ENCODE measurements at regions not wholly inside any gene's neighbourhood (a gene's known extent, or its start where the extent isn't known, plus 50 kb on each side); places are given as distances from the start of the nearest gene placed in this dataset.

DNA sequence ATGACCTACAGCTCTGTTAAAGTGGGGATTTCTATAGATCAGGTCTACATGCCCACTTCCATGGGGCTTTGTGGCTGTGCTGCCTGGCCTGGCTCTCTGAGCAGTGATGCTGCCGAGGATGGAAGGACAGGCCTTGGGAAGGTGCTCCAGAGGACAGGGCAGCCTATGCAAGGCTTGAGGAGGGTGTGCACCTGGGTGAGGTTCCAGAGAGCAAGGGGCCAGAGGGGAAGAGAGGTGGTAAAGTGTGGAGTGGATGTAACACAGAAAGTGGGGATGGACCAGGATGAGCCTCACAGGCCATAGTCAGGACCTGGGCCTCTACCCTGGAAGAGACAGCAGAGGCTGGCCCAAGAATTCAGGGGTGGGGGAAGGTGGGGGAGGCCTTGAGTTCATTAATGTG, 826.4 kb downstream of the DCDC2C start:
- Histone ChIP-seq H3K4me3 (ENCODE audit: low read length) (no peak overlapping the region), H3K27ac (ENCODE audit: low read depth, low read length) (no peak overlapping the region), H3K4me1 (ENCODE audit: insufficient read depth, low read length) (peaks cover 5% of the 10 kb centered on the region; the same call in 1 of the 2 replicates), H3K27me3 (ENCODE audit: insufficient read depth, low read length) (no peaks in the 10 kb centered on the region), H3K36me3 (ENCODE audit: insufficient read depth, low read length) (no peaks in the 10 kb centered on the region), H3K9me3 (ENCODE audit: insufficient read depth, low read depth, low read length) (no peaks in the 10 kb centered on the region), H3K9ac (ENCODE audit: low read depth, low read length) (no peak overlapping the region)
- 97% methylated on average over 1 of the region's 1 CpG for WGBS

- H3K27me3 ChIP-seq (ENCODE audit: insufficient read depth, low read length), result no peaks in the 10 kb centered on the region
- H3K9ac ChIP-seq (ENCODE audit: low read depth, low read length), result no peak overlapping the region
- no peak overlapping the region for H3K4me3 ChIP-seq (ENCODE audit: low read length)
These were observed 826.9 kb downstream of the DCDC2C start for GRCh38 chr2:4530231-4530630.

GRCh38 chr2:4533806-4534205, 830.4 kb downstream of the DCDC2C start:
- no peaks in the 10 kb centered on the region for H3K27me3 ChIP-seq (ENCODE audit: insufficient read depth, low read length)
- WGBS, result 95% methylated on average over 2 of the region's 2 CpGs
- no peaks in the 10 kb centered on the region for H3K36me3 ChIP-seq (ENCODE audit: insufficient read depth, low read length)
- H3K9me3 ChIP-seq (ENCODE audit: insufficient read depth, low read depth, low read length), result no peaks in the 10 kb centered on the region
- H3K4me1 ChIP-seq (ENCODE audit: insufficient read depth, low read length), result peaks cover 18% of the 10 kb centered on the region
- H3K4me3 ChIP-seq (ENCODE audit: low read length), result no peak overlapping the region
- H3K27ac ChIP-seq (ENCODE audit: low read depth, low read length), result no peak overlapping the region
- H3K9ac ChIP-seq (ENCODE audit: low read depth, low read length), result no peak overlapping the region

More at GRCh38 chr2:4530231-4530630, 826.9 kb downstream of the DCDC2C start:
- H3K4me1 ChIP-seq (ENCODE audit: insufficient read depth, low read length), result peaks cover 5% of the 10 kb centered on the region
- H3K36me3 ChIP-seq (ENCODE audit: insufficient read depth, low read length), result no peaks in the 10 kb centered on the region
- WGBS, result 87% methylated on average over 8 of the region's 9 CpGs
- H3K27ac ChIP-seq (ENCODE audit: low read depth, low read length), result no peak overlapping the region
- H3K9me3 ChIP-seq (ENCODE audit: insufficient read depth, low read depth, low read length), result no peaks in the 10 kb centered on the region

DNA sequence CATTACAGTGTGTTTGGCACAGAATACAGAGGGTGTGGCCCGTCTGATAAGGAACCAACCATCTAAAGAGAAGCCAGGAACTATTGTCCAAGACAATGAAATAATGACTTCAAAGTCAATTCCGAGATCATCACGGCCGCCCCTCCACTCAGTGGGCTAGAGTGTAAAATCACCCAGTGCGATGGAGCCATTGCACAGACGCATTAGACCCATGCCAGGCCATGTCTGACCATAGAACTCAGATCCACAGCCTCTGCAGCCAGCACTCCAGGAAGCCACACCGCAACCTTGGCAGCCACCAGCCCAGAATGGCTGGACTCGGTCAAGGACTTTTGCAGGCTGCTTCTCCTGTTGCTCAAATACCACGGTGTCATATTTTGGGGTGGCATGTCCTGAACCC, 835.7 kb downstream of the DCDC2C start:
- no peaks in the 10 kb centered on the region for H3K9me3 ChIP-seq (ENCODE audit: insufficient read depth, low read depth, low read length)

DNA sequence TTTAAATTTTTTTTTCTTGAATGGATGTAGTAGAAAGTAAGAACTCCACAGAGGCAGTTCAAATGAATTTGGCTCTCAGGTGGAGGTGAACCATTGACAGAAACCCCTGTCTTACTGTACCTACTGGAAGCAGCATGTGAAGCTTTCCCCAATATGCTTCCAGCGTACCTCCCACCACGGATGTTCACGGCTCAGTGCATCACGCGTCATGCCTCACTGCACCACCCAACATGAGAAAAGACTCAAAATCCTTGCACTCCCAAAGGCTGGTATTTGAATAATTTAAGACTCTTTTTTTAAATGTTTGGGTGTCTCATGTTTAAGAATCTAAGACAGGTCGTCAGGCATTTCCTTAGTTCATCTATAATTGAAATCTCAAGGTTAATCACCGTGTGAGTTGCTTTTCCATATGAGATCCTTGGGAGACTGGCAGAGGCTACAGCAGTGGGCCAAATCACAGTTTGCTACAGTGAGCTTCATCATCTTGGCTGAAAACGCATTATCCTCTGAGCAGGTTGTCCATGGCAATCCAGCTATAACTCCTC, 846.4 kb downstream of the DCDC2C start:
- Histone ChIP-seq H3K27ac (ENCODE audit: low read depth, low read length) (no peak overlapping the region), H3K9me3 (ENCODE audit: insufficient read depth, low read depth, low read length) (no peaks in the 10 kb centered on the region), H3K4me3 (ENCODE audit: low read length) (no peak overlapping the region), H3K27me3 (ENCODE audit: insufficient read depth, low read length) (no peaks in the 10 kb centered on the region), H3K9ac (ENCODE audit: low read depth, low read length) (no peak overlapping the region), H3K36me3 (ENCODE audit: insufficient read depth, low read length) (no peaks in the 10 kb centered on the region), H3K4me1 (ENCODE audit: insufficient read depth, low read length) (no peaks in the 10 kb centered on the region)
- WGBS, result 96% methylated on average over 8 of the region's 8 CpGs

More for the DNA sequence above, 835.7 kb downstream of the DCDC2C start:
- Histone ChIP-seq H3K4me1 (ENCODE audit: insufficient read depth, low read length) (peaks cover 14% of the 10 kb centered on the region), H3K36me3 (ENCODE audit: insufficient read depth, low read length) (no peaks in the 10 kb centered on the region), H3K9ac (ENCODE audit: low read depth, low read length) (no peak overlapping the region), H3K4me3 (ENCODE audit: low read length) (no peak overlapping the region), H3K27me3 (ENCODE audit: insufficient read depth, low read length) (no peaks in the 10 kb centered on the region), H3K27ac (ENCODE audit: low read depth, low read length) (no peak overlapping the region)
- 97% methylated on average over 9 of the region's 9 CpGs for WGBS

- 94% methylated on average over 9 of the region's 9 CpGs for WGBS
- Histone ChIP-seq H3K4me3 (ENCODE audit: low read length) (no peak overlapping the region), H3K9me3 (ENCODE audit: insufficient read depth, low read depth, low read length) (no peaks in the 10 kb centered on the region), H3K36me3 (ENCODE audit: insufficient read depth, low read length) (no peaks in the 10 kb centered on the region), H3K4me1 (ENCODE audit: insufficient read depth, low read length) (no peaks in the 10 kb centered on the region; the same call in 1 of the 2 replicates), H3K27me3 (ENCODE audit: insufficient read depth, low read length) (no peaks in the 10 kb centered on the region), H3K27ac (ENCODE audit: low read depth, low read length) (no peak overlapping the region), H3K9ac (ENCODE audit: low read depth, low read length) (no peak overlapping the region)
These were observed 848.5 kb downstream of the DCDC2C start for GRCh38 chr2:4551691-4552474.

DNA sequence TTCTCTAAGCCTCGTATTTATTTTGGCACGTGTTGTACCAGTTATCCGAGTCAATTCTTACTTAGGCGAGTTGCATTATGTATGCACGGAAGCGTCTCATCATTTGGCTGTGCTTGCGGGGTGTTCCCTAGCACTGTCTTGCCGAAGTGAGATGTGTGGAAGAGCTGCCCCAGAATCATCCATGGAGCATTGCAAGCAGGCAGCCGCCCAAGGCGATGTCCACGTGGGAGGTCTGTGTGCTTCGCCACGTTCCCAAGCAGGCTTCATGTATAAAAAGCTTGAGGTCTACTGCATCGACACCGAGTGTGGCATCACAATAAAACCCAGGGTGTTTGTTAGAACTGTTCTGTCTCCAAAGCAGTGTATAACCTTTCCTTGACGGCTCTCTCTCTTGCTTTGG, 849.9 kb downstream of the DCDC2C start:
- Histone ChIP-seq H3K9ac (ENCODE audit: low read depth, low read length) (no peak overlapping the region), H3K4me1 (ENCODE audit: insufficient read depth, low read length) (no peaks in the 10 kb centered on the region; the same call in 1 of the 2 replicates), H3K9me3 (ENCODE audit: insufficient read depth, low read depth, low read length) (no peaks in the 10 kb centered on the region), H3K27ac (ENCODE audit: low read depth, low read length) (no peak overlapping the region), H3K36me3 (ENCODE audit: insufficient read depth, low read length) (no peaks in the 10 kb centered on the region), H3K4me3 (ENCODE audit: low read length) (no peak overlapping the region), H3K27me3 (ENCODE audit: insufficient read depth, low read length) (no peaks in the 10 kb centered on the region)
- WGBS, result 97% methylated on average over 16 of the region's 16 CpGs

DNA sequence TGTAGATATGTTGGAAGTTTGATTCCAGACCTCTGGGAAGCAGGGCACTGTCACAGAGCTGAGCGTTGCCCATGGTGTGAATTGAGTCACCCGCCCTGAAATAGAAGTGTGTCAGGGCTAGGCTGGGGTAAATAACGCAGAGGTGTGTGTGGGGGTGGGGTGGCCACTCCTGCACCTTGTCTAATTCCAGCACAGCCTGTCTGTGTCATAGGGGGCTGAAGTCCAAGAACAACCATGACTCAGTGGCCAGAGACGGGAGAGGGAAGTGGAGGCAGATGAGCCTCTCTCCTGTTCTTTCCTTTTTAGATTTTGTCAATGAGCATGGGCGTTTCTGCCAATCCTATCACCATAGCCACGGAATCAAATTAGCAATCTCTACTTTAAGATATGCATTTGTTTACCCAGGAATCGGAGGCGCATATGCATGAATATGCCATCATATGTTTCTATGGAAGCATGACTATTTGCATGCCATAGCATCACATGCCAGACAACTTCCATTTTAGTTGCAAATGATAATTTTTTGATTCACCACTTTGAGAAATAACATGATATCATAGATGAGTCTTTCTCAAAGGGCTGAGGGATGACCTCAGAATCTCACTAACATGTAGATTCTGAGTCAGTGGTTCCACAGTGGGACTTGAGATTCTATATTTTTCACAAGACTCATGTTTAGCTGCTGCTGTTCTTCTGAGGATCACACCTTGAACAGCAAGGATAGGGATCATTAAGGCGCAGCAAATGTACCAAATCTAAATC, 852.9 kb downstream of the DCDC2C start:
- WGBS, result 93% methylated on average over 9 of the region's 9 CpGs

DNA sequence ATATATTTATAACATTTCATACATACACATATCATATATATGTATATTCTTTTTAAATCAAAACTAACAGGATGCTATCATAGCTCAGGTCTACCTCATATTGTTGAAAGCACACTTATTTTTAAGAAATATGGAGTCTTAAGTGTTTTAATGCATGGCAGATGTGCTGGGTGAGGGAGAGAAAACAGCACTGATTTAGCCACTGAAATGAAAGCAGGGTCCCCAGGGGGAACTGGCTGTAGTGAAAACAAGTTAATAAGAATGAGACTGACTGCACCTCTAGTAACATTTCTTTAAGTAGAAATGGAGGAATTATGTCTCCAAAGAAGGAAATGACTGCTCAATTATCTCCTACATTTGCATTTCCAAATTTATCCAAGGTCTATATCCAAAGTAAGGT, 857.8 kb downstream of the DCDC2C start:
- H3K4me1 ChIP-seq (ENCODE audit: insufficient read depth, low read length), result no peaks in the 10 kb centered on the region
- H3K27ac ChIP-seq (ENCODE audit: low read depth, low read length), result no peak overlapping the region
- no peak overlapping the region for H3K4me3 ChIP-seq (ENCODE audit: low read length)
- H3K27me3 ChIP-seq (ENCODE audit: insufficient read depth, low read length), result no peaks in the 10 kb centered on the region
- no peak overlapping the region for H3K9ac ChIP-seq (ENCODE audit: low read depth, low read length)
- no peaks in the 10 kb centered on the region for H3K9me3 ChIP-seq (ENCODE audit: insufficient read depth, low read depth, low read length)
- H3K36me3 ChIP-seq (ENCODE audit: insufficient read depth, low read length), result no peaks in the 10 kb centered on the region

More for the DNA sequence above, 852.9 kb downstream of the DCDC2C start:
- H3K9me3 ChIP-seq (ENCODE audit: insufficient read depth, low read depth, low read length), result no peaks in the 10 kb centered on the region
- no peaks in the 10 kb centered on the region for H3K36me3 ChIP-seq (ENCODE audit: insufficient read depth, low read length)
- H3K9ac ChIP-seq (ENCODE audit: low read depth, low read length), result no peak overlapping the region
- H3K27me3 ChIP-seq (ENCODE audit: insufficient read depth, low read length), result no peaks in the 10 kb centered on the region
- H3K27ac ChIP-seq (ENCODE audit: low read depth, low read length), result no peak overlapping the region
- no peaks in the 10 kb centered on the region; the same call in 1 of the 2 replicates for H3K4me1 ChIP-seq (ENCODE audit: insufficient read depth, low read length)
- no peak overlapping the region for H3K4me3 ChIP-seq (ENCODE audit: low read length)

DNA sequence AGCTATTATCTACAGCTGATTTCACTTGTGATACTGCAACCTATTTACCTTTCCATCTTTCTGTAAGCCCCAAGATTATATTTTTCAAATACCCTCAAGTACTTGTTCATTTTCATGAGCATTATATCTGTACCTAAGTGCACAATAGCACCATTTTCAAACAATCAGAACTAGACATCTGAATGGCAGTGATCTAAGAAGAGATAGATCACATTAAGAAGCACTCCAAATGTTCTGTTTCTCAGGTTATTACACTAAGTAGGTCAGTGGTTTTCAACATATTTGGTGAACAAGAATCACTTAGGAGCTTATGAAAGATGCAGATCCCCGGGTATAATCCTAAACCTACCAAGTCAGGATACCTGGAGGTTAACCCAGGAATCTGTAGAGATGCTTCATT, 872.7 kb downstream of the DCDC2C start:
- no peaks in the 10 kb centered on the region for H3K36me3 ChIP-seq (ENCODE audit: insufficient read depth, low read length)
- no peak overlapping the region for H3K27ac ChIP-seq (ENCODE audit: low read depth, low read length)
- no peak overlapping the region for H3K9ac ChIP-seq (ENCODE audit: low read depth, low read length)
- no peaks in the 10 kb centered on the region for H3K27me3 ChIP-seq (ENCODE audit: insufficient read depth, low read length)
- 87% methylated on average over 1 of the region's 1 CpG for WGBS
- H3K4me1 ChIP-seq (ENCODE audit: insufficient read depth, low read length), result peaks cover 24% of the 10 kb centered on the region
- H3K4me3 ChIP-seq (ENCODE audit: low read length), result no peak overlapping the region
- H3K9me3 ChIP-seq (ENCODE audit: insufficient read depth, low read depth, low read length), result 0 out of 2 replicates have a peak, but pooled peaks cover 2% of the 10 kb centered on the region

DNA sequence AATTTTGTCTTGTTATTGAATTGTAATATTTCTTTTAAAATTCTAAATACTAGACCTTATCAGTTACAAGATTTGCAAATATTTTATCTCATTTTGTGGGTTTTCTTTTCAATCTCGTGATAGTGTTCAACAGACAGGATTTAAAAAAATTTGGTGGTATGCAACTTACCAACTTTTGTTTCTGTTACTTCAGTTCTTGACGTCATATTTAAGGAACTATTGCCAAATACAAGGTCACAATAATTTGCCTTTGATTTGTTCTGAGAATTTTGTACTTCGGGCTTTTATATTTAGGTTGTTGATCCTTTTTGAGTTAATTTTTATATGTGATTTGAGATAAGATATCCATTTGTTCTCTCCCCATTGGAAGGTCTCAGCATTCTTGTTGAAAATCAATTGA, 876.6 kb downstream of the DCDC2C start:
- Histone ChIP-seq H3K27me3 (ENCODE audit: insufficient read depth, low read length) (no peaks in the 10 kb centered on the region), H3K9me3 (ENCODE audit: insufficient read depth, low read depth, low read length) (no peaks in the 10 kb centered on the region), H3K27ac (ENCODE audit: low read depth, low read length) (no peak overlapping the region), H3K9ac (ENCODE audit: low read depth, low read length) (no peak overlapping the region), H3K4me1 (ENCODE audit: insufficient read depth, low read length) (peaks cover 21% of the 10 kb centered on the region), H3K36me3 (ENCODE audit: insufficient read depth, low read length) (no peaks in the 10 kb centered on the region), H3K4me3 (ENCODE audit: low read length) (no peak overlapping the region)
- 92% methylated on average over 1 of the region's 3 CpGs for WGBS

All from HUES64 (cell line).